Ectodermal cell (in vitro differentiated cells): ENCODE measurements at regions not wholly inside any gene's neighbourhood (a gene's known extent, or its start where the extent isn't known, plus 50 kb on each side); places are given as distances from the start of the nearest gene placed in this dataset.

Source experiments
- H3K27ac ChIP-seq: 2 replicates; pipeline ENCODE4 v1.7.0; 2013; ENCODE audit warnings: mild to moderate bottlenecking, low read depth, low read length; ENCODE audit not compliant: insufficient read depth, poor library complexity, severe bottlenecking
- H3K27me3 ChIP-seq: 2 replicates; pipeline ENCODE4 v1.7.0; 2013; ENCODE audit warnings: mild to moderate bottlenecking, low read length; ENCODE audit not compliant: insufficient read depth, control insufficient read depth, poor library complexity, severe bottlenecking
- H3K36me3 ChIP-seq: one replicate; pipeline ENCODE4 v1.7.0; 2013; ENCODE audit warnings: low read length; ENCODE audit not compliant: control insufficient read depth, insufficient read depth
- H3K4me1 ChIP-seq: one replicate; pipeline ENCODE4 v1.7.0; 2013; ENCODE audit warnings: low read length; ENCODE audit not compliant: control insufficient read depth, insufficient read depth
- H3K4me3 ChIP-seq: 2 replicates; pipeline ENCODE4 v1.7.0; 2013; ENCODE audit warnings: low read depth, low read length, control low read depth; ENCODE audit not compliant: insufficient read depth
- H3K9me3 ChIP-seq: 2 replicates; pipeline ENCODE4 v1.7.0; 2013; ENCODE audit warnings: mild to moderate bottlenecking, low read length, moderate library complexity; ENCODE audit not compliant: control insufficient read depth
- WGBS, 2 experiments: methylation state at CpG; one replicate each; pipeline ENCODE4 v1.1.7; 2013; ENCODE audit warnings: missing lambda C conversion rate in 2 of 2; 5-methylcytosine and 5-hydroxymethylcytosine counted together

- no peak overlapping the region for H3K4me3 ChIP-seq
- H3K27ac ChIP-seq: no peak overlapping the region
- no peaks in the 10 kb centered on the region for H3K9me3 ChIP-seq
- H3K4me1 ChIP-seq: no peaks in the 10 kb centered on the region
- no peaks in the 10 kb centered on the region for H3K27me3 ChIP-seq
- no peaks in the 10 kb centered on the region for H3K36me3 ChIP-seq
- 95 to 96% methylated on average over 3 of the region's 3 CpGs for WGBS, 2 experiments
These were observed 111.2 kb upstream of the ST6GAL2 start for GRCh38 chr2:106997204-106997603.

GRCh38 chr2:107001062-107001461, 115.1 kb upstream of the ST6GAL2 start:
- no peaks in the 10 kb centered on the region for H3K9me3 ChIP-seq
- no peaks in the 10 kb centered on the region for H3K4me1 ChIP-seq
- no peaks in the 10 kb centered on the region for H3K36me3 ChIP-seq
- WGBS, 2 experiments: 94 to 100% methylated on average over 2 of the region's 2 CpGs
- no peaks in the 10 kb centered on the region for H3K27me3 ChIP-seq
- H3K4me3 ChIP-seq: no peak overlapping the region
- no peak overlapping the region for H3K27ac ChIP-seq

DNA sequence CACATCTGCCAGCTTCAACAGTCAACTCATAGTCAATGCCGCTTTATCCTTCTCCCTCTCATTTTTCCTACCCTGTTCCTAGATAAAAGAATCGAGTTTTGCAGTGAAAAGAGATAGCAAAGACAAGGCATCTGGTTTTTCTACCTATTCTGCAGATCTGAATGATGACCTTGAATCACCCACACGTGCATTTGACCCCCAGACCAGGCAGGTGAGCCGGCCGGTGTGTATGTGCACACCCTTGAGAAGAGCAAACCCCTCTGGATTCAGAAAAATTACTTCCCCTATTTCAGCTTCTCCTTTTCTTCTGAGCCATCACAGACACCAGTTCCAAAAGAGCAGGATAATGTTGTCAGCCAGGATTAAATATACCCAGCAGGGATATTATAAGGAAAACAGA, 115.6 kb upstream of the ST6GAL2 start:
- Histone ChIP-seq H3K4me1 (no peaks in the 10 kb centered on the region), H3K27ac (no peak overlapping the region), H3K4me3 (no peak overlapping the region), H3K27me3 (no peaks in the 10 kb centered on the region), H3K9me3 (no peaks in the 10 kb centered on the region), H3K36me3 (no peaks in the 10 kb centered on the region)
- WGBS, 2 experiments: 80 to 91% methylated on average over 5 of the region's 5 CpGs

GRCh38 chr2:107001964-107002696, 116.2 kb upstream of the ST6GAL2 start:
- no peaks in the 10 kb centered on the region for H3K4me1 ChIP-seq
- no peak overlapping the region for H3K4me3 ChIP-seq
- H3K27me3 ChIP-seq: no peaks in the 10 kb centered on the region
- 90 to 91% methylated on average over 4 of the region's 4 CpGs for WGBS, 2 experiments
- H3K27ac ChIP-seq: no peak overlapping the region
- no peaks in the 10 kb centered on the region for H3K9me3 ChIP-seq
- H3K36me3 ChIP-seq: no peaks in the 10 kb centered on the region

DNA sequence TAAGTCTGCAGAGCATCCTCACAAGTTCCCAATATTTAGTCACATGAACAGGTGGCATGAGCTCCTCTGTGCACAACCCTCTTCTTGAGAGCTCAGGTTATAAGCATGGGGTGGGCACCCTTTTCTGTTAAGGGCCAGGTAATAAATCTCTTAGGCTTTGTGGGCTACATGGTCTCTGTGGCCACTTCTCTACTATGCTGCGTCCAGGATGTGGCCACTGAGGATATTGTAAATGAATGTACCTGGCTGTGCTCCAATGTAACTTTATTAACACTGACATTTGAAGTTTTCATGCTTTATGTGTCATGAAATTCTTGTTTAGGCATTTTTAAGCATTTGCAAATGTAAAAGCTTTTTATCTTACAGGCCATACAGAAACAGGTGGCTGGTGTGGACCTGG, 116.8 kb upstream of the ST6GAL2 start:
- H3K4me1 ChIP-seq: no peaks in the 10 kb centered on the region
- WGBS, 2 experiments: 90 to 100% methylated on average over 1 of the region's 1 CpG
- no peaks in the 10 kb centered on the region for H3K9me3 ChIP-seq
- no peaks in the 10 kb centered on the region for H3K36me3 ChIP-seq
- H3K27ac ChIP-seq: no peak overlapping the region
- no peaks in the 10 kb centered on the region for H3K27me3 ChIP-seq
- H3K4me3 ChIP-seq: no peak overlapping the region

DNA sequence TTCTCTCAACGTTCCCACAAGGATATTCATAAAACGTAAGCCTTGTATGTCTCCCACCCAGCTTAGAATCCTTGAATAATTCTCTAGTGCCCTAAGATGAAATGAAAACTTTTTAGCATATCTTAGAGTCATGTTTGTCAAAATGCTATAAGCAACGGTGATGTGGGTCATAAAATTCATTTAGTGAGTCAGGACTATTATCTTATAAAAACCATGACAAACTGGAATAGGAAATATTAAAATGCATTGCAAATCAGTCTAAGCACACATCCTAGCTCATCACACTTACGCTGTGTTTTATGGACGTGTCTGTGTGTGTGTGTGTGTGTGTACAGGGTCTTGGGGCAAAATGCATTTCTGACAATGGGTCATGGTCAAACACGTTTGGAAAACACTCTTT, 119.9 kb upstream of the ST6GAL2 start:
- 93 to 94% methylated on average over 5 to 6 of the region's 6 CpGs for WGBS, 2 experiments
- no peaks in the 10 kb centered on the region for H3K27me3 ChIP-seq
- no peaks in the 10 kb centered on the region for H3K4me1 ChIP-seq
- no peak overlapping the region for H3K4me3 ChIP-seq
- no peak overlapping the region for H3K27ac ChIP-seq
- no peaks in the 10 kb centered on the region for H3K9me3 ChIP-seq
- no peaks in the 10 kb centered on the region for H3K36me3 ChIP-seq

DNA sequence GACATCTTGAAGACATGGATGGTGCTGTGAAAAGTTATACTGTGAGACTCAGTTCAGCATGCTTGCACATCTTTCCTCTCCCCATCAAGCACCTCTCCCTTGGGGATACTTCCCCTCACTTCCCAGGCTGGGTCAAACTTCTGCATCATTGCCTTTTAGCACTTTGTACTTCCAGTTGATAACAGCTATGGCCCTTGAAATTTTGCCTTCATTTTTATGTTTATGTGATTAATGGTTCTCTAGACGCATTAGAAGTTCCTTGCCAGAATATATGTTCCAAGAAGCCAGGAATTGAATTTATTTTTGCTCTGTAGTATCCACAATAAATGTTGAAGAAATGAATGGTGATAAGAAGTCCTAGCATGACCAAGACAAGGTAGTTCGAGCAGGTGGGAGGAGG, 120.9 kb upstream of the ST6GAL2 start:
- Histone ChIP-seq H3K36me3 (no peaks in the 10 kb centered on the region), H3K4me1 (no peaks in the 10 kb centered on the region), H3K4me3 (no peak overlapping the region), H3K27ac (no peak overlapping the region), H3K27me3 (no peaks in the 10 kb centered on the region), H3K9me3 (no peaks in the 10 kb centered on the region)
- WGBS, 2 experiments: 88 to 90% methylated on average over 2 of the region's 2 CpGs

GRCh38 chr2:107007927-107008326, 122.0 kb upstream of the ST6GAL2 start:
- no peak overlapping the region for H3K27ac ChIP-seq
- WGBS, 2 experiments: 94 to 95% methylated on average over 2 to 3 of the region's 3 CpGs
- H3K27me3 ChIP-seq: no peaks in the 10 kb centered on the region
- no peaks in the 10 kb centered on the region for H3K36me3 ChIP-seq
- no peaks in the 10 kb centered on the region for H3K4me1 ChIP-seq
- H3K9me3 ChIP-seq: no peaks in the 10 kb centered on the region
- H3K4me3 ChIP-seq: no peak overlapping the region

GRCh38 chr2:107008843-107009242, 122.9 kb upstream of the ST6GAL2 start:
- Histone ChIP-seq H3K4me1 (no peaks in the 10 kb centered on the region), H3K27ac (no peak overlapping the region), H3K9me3 (no peaks in the 10 kb centered on the region), H3K27me3 (no peaks in the 10 kb centered on the region), H3K36me3 (no peaks in the 10 kb centered on the region), H3K4me3 (no peak overlapping the region)
- 91 to 93% methylated on average over 3 of the region's 3 CpGs for WGBS, 2 experiments

DNA sequence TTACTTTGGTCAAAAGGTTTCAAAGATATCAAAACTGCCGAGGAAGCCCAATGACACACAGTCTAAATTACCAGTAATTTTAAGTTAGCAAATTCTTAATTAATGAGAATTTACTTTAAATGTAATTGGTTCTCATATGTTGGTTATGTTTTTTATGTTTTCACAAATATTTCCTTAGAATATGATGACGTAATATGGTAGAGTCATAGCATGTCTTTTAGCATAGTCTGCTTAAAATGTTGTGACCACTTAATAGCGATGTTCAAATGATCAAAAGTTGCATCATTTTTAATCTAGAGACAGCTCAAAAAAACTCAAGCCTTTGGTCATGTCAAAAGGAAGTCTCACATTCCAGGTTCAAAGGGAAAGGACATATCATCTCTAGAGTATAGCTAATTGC, 123.3 kb upstream of the ST6GAL2 start:
- no peaks in the 10 kb centered on the region for H3K9me3 ChIP-seq
- no peaks in the 10 kb centered on the region for H3K27me3 ChIP-seq
- H3K36me3 ChIP-seq: no peaks in the 10 kb centered on the region
- no peak overlapping the region for H3K4me3 ChIP-seq
- H3K27ac ChIP-seq: no peak overlapping the region
- no peaks in the 10 kb centered on the region for H3K4me1 ChIP-seq
- WGBS, 2 experiments: 90 to 98% methylated on average over 2 to 3 of the region's 3 CpGs
